Left renal cortex interstitium (tissue), 4 donors: ENCODE measurements at regions not wholly inside any gene's neighbourhood (a gene's known extent, or its start where the extent isn't known, plus 50 kb on each side); places are given as distances from the start of the nearest gene placed in this dataset.

ENCODE experiments used
- DNase-seq, 4 donors: peaks; one replicate each; pipeline ENCODE4 v3.0.0-alpha.2; 2013; ENCODE audit warnings: low read depth in 4 of 4, low spot score in 2 of 4, missing footprints in 1 of 4

- DNase-seq, result no peak
These were observed 168.4 kb upstream of the C21orf91 start for GRCh38 chr21:17987382-17988101.

GRCh38 chr21:17981060-17981740, 162.0 kb upstream of the C21orf91 start:
- no peak for DNase-seq

- DNase-seq, result no peak
These were observed 160.6 kb upstream of the C21orf91 start for GRCh38 chr21:17979763-17980162.

GRCh38 chr21:17978895-17979294, 159.7 kb upstream of the C21orf91 start:
- DNase-seq, result no peak

- DNase-seq, result no peak
These were observed 157.5 kb upstream of the C21orf91 start for GRCh38 chr21:17976691-17977090.

GRCh38 chr21:17976139-17976538, 157.0 kb upstream of the C21orf91 start:
- DNase-seq, result no peak

- no peak for DNase-seq
These were observed 148.2 kb upstream of the C21orf91 start for GRCh38 chr21:17967319-17967718.

GRCh38 chr21:17964716-17965115, 145.6 kb upstream of the C21orf91 start:
- no peak for DNase-seq

GRCh38 chr21:17964199-17964598, 145.0 kb upstream of the C21orf91 start:
- no peak for DNase-seq

GRCh38 chr21:17950591-17950990, 131.4 kb upstream of the C21orf91 start:
- no peak for DNase-seq

GRCh38 chr21:17949421-17949820, 130.3 kb upstream of the C21orf91 start:
- DNase-seq, result peak in 2 of 4 donors; percentile 15 to 23

- DNase-seq, result no peak
These were observed 128.4 kb upstream of the C21orf91 start for GRCh38 chr21:17947531-17947930.

- no peak for DNase-seq
These were observed 111.9 kb upstream of the C21orf91 start for GRCh38 chr21:17931080-17931479.

- no peak for DNase-seq
These were observed 110.9 kb upstream of the C21orf91 start for GRCh38 chr21:17930093-17930492.

GRCh38 chr21:17929510-17929909, 110.4 kb upstream of the C21orf91 start:
- no peak for DNase-seq

GRCh38 chr21:17925899-17926298, 106.7 kb upstream of the C21orf91 start:
- no peak for DNase-seq

- peak in 1 of 4 donors; percentile 34 for DNase-seq
These were observed 105.9 kb upstream of the C21orf91 start for GRCh38 chr21:17925000-17925610.

- DNase-seq, result no peak
These were observed 102.7 kb upstream of the C21orf91 start for GRCh38 chr21:17921579-17922530.

GRCh38 chr21:17915976-17916375, 96.8 kb upstream of the C21orf91 start:
- DNase-seq, result no peak

GRCh38 chr21:17911628-17912027, 92.5 kb upstream of the C21orf91 start:
- DNase-seq, result no peak
